Testis (tissue), 2 donors: ENCODE measurements at regions not wholly inside any gene's neighbourhood (a gene's known extent, or its start where the extent isn't known, plus 50 kb on each side); places are given as distances from the start of the nearest gene placed in this dataset.

Experiments used
- DNase-seq: peaks from one replicate; pipeline ENCODE4 v3.0.0-alpha.2; 2019
- H3K27ac ChIP-seq, 2 donors: fragments of 200-600 bp; sonication (generic); one replicate each; pipeline ENCODE4 v1.5.1; 2019
- H3K27me3 ChIP-seq: fragments of 200-600 bp; sonication (generic); one replicate; pipeline ENCODE4 v1.5.1; 2019
- H3K36me3 ChIP-seq: fragments of 200-600 bp; sonication (generic); one replicate; pipeline ENCODE4 v1.5.1; 2017; ENCODE audit warnings: low read depth; ENCODE audit errors: missing control alignments
- H3K4me1 ChIP-seq: fragments of 200-600 bp; sonication (generic); one replicate; pipeline ENCODE4 v1.5.1; 2019
- H3K4me3 ChIP-seq, 2 donors: fragments of 200-600 bp; sonication (generic); one replicate each; pipeline ENCODE4 v1.5.1; 2017 to 2019
- H3K9me3 ChIP-seq: fragments of 200-600 bp; sonication (generic); one replicate; pipeline ENCODE4 v1.5.1; 2017
- POLR2A ChIP-seq: fragments of 450-650 bp; IDR thresholded peaks from one replicate; pipeline ENCODE4 v1.6.1; 2017; ENCODE audit warnings: antibody characterized with exemption, mild to moderate bottlenecking, moderate library complexity
- WGBS, 2 donors: methylation state at CpG; one replicate each; pipeline ENCODE4 v1.1.5; 2018; 5-methylcytosine and 5-hydroxymethylcytosine counted together
- intact Hi-C: fragments of 100-400 bp; cut with DNase I; formaldehyde crosslinking; loops from one replicate; pipeline ENCODE4 v1.15.1; 2023; ENCODE audit warnings: low total_unique reads
- TF ChIP-seq, protein P1 (sequence below), 3 experiments: fragments of 450-650 bp in 2 of 3; fragments of 200-600 bp in 1 of 3; sonication (generic) in 1 of 3; IDR thresholded peaks; one replicate each; pipeline ENCODE4 v1.5.1; 2016 to 2019; ENCODE audit warnings: antibody characterized with exemption in 3 of 3, mild to moderate bottlenecking in 2 of 3, moderate library complexity in 1 of 3

DNA sequence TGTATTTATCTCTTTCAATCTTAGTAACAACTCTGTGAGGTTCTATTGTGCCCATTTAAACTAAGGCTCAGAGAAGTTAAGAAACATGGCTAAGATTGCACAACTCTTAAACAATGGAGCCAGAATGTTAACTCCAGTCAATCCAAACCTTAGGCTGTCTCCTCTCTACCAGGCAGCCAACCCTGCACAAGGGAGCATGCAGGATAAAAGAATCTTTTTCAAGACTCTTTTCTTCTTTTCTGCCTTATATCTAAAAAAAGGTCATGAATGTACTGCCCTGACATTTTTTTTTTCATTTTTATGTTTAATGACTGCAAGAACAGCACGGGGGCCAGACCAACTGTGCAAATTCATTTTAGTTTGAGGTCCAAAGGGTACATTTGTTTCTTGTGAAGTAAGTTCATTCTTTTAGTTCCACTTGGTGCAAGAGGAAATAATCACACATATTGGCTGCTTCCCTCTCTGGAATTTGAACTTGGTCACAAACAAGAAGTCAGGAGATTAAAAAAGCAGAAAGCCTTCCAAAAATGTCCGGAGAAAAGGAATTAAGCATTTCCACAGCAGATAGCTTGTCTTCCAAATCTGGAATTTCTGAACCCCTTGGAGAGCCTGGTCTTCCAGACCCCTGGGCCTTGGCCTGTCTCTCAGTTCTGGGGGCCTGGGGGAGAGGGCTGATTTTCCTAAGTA, 96.0 kb upstream of the RIOK3 start:
- Histone ChIP-seq H3K9me3 (no peaks in the 10 kb centered on the region), H3K36me3 (no peaks in the 10 kb centered on the region), H3K27me3 (no peaks in the 10 kb centered on the region), H3K4me3 (no peak overlapping the region), H3K4me1 (peaks cover 13% of the 10 kb centered on the region), H3K27ac (peak overlapping the region in 1 of 2 donors; percentile 41)
- 50 to 58% methylated on average over 2 of the region's 2 CpGs for WGBS, 2 donors
- intact Hi-C loops: loop anchor here (10.0 kb wide), 1 partner anchor 222 kb away; the partner anchor contains the start of gene CABLES1
- TF ChIP-seq, protein P1, sequence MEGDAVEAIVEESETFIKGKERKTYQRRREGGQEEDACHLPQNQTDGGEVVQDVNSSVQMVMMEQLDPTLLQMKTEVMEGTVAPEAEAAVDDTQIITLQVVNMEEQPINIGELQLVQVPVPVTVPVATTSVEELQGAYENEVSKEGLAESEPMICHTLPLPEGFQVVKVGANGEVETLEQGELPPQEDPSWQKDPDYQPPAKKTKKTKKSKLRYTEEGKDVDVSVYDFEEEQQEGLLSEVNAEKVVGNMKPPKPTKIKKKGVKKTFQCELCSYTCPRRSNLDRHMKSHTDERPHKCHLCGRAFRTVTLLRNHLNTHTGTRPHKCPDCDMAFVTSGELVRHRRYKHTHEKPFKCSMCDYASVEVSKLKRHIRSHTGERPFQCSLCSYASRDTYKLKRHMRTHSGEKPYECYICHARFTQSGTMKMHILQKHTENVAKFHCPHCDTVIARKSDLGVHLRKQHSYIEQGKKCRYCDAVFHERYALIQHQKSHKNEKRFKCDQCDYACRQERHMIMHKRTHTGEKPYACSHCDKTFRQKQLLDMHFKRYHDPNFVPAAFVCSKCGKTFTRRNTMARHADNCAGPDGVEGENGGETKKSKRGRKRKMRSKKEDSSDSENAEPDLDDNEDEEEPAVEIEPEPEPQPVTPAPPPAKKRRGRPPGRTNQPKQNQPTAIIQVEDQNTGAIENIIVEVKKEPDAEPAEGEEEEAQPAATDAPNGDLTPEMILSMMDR (IDR thresholded peaks at IDR 0.05): no peak
- no peak for TF ChIP-seq POLR2A
- peak; percentile 27 for DNase-seq

DNA sequence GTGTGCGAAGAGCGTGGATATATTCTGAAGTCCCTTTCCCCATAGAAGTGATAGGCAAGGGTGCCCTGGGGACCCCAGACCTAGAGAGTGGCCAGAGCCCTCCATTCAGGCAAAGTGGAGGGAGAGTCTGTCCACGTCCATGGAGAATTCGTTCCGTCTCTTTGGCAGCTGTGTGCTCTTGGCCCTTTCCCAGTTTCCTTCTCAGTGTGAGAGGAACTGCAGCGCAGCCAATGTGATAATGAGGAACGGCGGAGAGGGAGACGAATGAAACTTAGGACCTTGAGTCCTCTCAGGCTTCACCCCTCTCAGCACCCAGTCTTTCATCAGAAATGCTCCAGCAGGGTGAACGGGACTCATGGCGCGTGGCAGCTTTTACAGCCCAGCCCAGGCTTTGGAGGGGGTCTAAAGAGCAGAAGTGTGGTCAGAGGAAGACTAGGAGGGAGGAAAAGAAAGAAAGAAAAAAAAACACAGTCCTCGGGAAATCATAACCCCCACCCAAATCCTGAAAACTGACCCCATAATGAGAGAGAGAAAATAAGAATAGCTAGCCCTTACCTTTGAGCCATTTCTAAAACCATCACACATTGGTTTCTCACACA, 95.0 kb upstream of the RIOK3 start:
- 52 to 54% methylated on average over 13 of the region's 13 CpGs for WGBS, 2 donors
- Histone ChIP-seq H3K4me3 (no peak overlapping the region), H3K27me3 (no peaks in the 10 kb centered on the region), H3K9me3 (no peaks in the 10 kb centered on the region), H3K4me1 (peaks cover 13% of the 10 kb centered on the region), H3K36me3 (no peaks in the 10 kb centered on the region), H3K27ac (peak overlapping the region in 1 of 2 donors; percentile 41)
- peak; percentile 59 for DNase-seq
- intact Hi-C loops: loop anchor here (10.0 kb wide), 1 partner anchor 223 kb away; the partner anchor contains the start of gene CABLES1
- TF ChIP-seq, protein P1 (IDR thresholded peaks at IDR 0.05): no peak
- TF ChIP-seq POLR2A: no peak

DNA sequence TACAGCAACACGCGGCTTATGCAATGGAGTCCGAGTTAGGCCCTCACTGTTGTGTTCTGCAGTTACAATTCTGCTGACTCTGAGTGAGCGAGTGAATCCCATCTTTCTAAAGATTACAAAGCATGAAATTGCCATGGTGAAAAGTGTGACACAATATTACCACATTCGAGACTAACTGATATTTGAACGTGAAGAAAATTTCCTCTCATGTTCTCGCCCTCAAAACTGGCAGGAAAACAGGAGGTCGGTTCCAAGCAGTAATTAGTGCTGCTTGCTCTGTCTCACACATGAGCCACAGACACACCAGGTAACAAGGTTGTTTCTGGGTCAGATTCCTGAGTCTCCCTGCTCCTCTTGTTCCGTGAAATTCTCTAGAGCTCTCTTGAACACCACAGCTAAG, 93.7 kb upstream of the RIOK3 start:
- no peak for TF ChIP-seq POLR2A
- TF ChIP-seq, protein P1 (IDR thresholded peaks at IDR 0.05): no peak
- Histone ChIP-seq H3K36me3 (no peaks in the 10 kb centered on the region), H3K4me3 (no peak overlapping the region), H3K27me3 (no peaks in the 10 kb centered on the region), H3K4me1 (peaks cover 13% of the 10 kb centered on the region), H3K9me3 (no peaks in the 10 kb centered on the region), H3K27ac (no peak overlapping the region)
- 87 to 89% methylated on average over 9 of the region's 9 CpGs for WGBS, 2 donors
- intact Hi-C loops: loop anchor here (10.0 kb wide), 1 partner anchor 225 kb away; the partner anchor contains the start of gene CABLES1
- no peak for DNase-seq

DNA sequence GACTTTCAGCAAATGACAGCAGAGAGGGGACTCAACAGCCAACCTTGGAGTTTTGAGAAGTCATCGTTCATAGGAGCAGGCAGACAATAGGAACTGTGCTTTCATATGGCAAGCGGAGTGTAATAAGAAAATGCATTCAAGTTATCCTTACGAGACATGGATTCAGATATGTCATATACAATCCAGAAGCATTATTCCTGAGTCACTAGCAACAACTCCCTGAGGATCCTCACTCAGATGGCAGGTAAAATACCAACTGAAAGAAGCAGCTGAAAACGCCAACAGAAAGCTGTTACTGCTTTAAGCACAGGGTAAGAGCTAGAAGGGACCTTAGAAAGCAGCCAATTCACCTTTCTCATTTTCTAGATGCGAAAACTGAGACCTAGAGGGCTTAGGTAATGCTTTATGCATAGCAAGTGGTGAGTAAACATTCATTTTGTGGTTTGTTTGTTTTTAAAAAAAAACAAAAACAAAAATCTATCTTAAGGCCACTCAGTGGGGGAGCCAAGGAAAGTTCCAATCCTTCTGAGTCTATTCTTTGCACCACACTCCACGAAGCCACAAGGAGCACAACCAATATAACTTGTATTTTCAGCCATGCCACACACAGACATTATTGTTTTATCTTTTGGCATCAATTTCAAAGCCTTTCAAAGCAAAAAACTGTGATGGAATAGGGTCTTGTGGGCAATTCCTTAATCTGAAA, 89.1 kb upstream of the RIOK3 start:
- Histone ChIP-seq H3K4me3 (no peak overlapping the region), H3K9me3 (no peaks in the 10 kb centered on the region), H3K4me1 (peaks cover 7% of the 10 kb centered on the region), H3K36me3 (no peaks in the 10 kb centered on the region), H3K27ac (no peak overlapping the region), H3K27me3 (no peaks in the 10 kb centered on the region)
- no peak for TF ChIP-seq POLR2A
- TF ChIP-seq, protein P1 (IDR thresholded peaks at IDR 0.05): no peak
- 94 to 95% methylated on average over 6 of the region's 6 CpGs for WGBS, 2 donors
- intact Hi-C loops: no loop called here
- DNase-seq: no peak
